GM23338 (cell line): ENCODE measurements at regions not wholly inside any gene's neighbourhood (a gene's known extent, or its start where the extent isn't known, plus 50 kb on each side); places are given as distances from the start of the nearest gene placed in this dataset.

ENCODE experiments used
- ATAC-seq: fragments of 200-7000 bp; cut with Tn5 transposase; 3 replicates; pipeline ENCODE4 v1.9.1; 2020
- DNase-seq: peaks from one replicate; pipeline ENCODE4 v3.0.0-alpha.2; 2015; ENCODE audit warnings: low spot score
- H2AFZ ChIP-seq: fragments of 200-600 bp; sonication (generic); 2 replicates; pipeline ENCODE4 v1.8.0; 2016; ENCODE audit warnings: antibody characterized with exemption, mild to moderate bottlenecking, moderate library complexity
- H3F3A ChIP-seq: fragments of 200-600 bp; sonication (generic); replicated peaks from 2 replicates; pipeline ENCODE4 v1.8.0; 2017; ENCODE audit warnings: antibody characterized with exemption, mixed run types, low read depth
- H3K27ac ChIP-seq: fragments of 200-600 bp; sonication (generic); 2 replicates; pipeline ENCODE4 v1.6.1; 2016; ENCODE audit warnings: low read depth
- H3K27me3 ChIP-seq: fragments of 200-600 bp; sonication (generic); 2 replicates; pipeline ENCODE4 v1.8.0; 2016; ENCODE audit warnings: mild to moderate bottlenecking, mixed run types, moderate library complexity; ENCODE audit not compliant: insufficient read depth
- H3K36me3 ChIP-seq: fragments of 200-600 bp; sonication (generic); 2 replicates; pipeline ENCODE4 v1.8.0; 2016; ENCODE audit warnings: mild to moderate bottlenecking; ENCODE audit not compliant: insufficient read depth
- H3K4me1 ChIP-seq: fragments of 200-600 bp; sonication (generic); 2 replicates; pipeline ENCODE4 v1.8.0; 2016; ENCODE audit warnings: mild to moderate bottlenecking, moderate library complexity; ENCODE audit not compliant: insufficient read depth
- H3K4me2 ChIP-seq: fragments of 200-600 bp; sonication (generic); 2 replicates; pipeline ENCODE4 v1.7.1; 2017; ENCODE audit warnings: mixed run types
- H3K4me3 ChIP-seq: fragments of 200-600 bp; sonication (generic); 2 replicates; pipeline ENCODE4 v1.6.1; 2016; ENCODE audit warnings: mixed run types
- H3K79me2 ChIP-seq: fragments of 200-600 bp; sonication (generic); replicated peaks from 2 replicates; pipeline ENCODE4 v1.8.0; 2017; ENCODE audit warnings: mild to moderate bottlenecking; ENCODE audit not compliant: insufficient read depth
- H3K9me2 ChIP-seq: fragments of 200-600 bp; sonication (generic); 2 replicates; pipeline ENCODE4 v1.8.0; 2017; ENCODE audit not compliant: insufficient read depth
- H4K20me1 ChIP-seq: fragments of 200-600 bp; sonication (generic); replicated peaks from 2 replicates; pipeline ENCODE4 v1.8.0; 2017; ENCODE audit warnings: mild to moderate bottlenecking; ENCODE audit not compliant: insufficient read depth
- H3K27ac Mint-ChIP-seq: 2 replicates; pipeline ENCODE4 v1.8.0; 2020; ENCODE audit warnings: inconsistent platforms, mild to moderate bottlenecking, moderate library complexity, mixed read lengths
- H3K27me3 Mint-ChIP-seq: 3 replicates; pipeline ENCODE4 v1.8.0; 2022; ENCODE audit warnings: low read depth, mild to moderate bottlenecking, moderate library complexity, mixed read lengths, inconsistent platforms; ENCODE audit not compliant: insufficient read depth, poor library complexity
- H3K36me3 Mint-ChIP-seq: 3 replicates; pipeline ENCODE4 v1.8.0; 2021; ENCODE audit warnings: low read depth, mild to moderate bottlenecking, inconsistent platforms, moderate library complexity, mixed read lengths
- H3K4me1 Mint-ChIP-seq: 3 replicates; pipeline ENCODE4 v1.8.0; 2020; ENCODE audit warnings: mild to moderate bottlenecking, inconsistent platforms, mixed read lengths
- H3K4me3 Mint-ChIP-seq: 3 replicates; pipeline ENCODE4 v1.8.0; 2021; ENCODE audit warnings: moderate library complexity, mild to moderate bottlenecking, inconsistent platforms, mixed read lengths
- H3K9me3 Mint-ChIP-seq: 3 replicates; pipeline ENCODE4 v1.8.0; 2020; ENCODE audit warnings: moderate library complexity, mild to moderate bottlenecking, inconsistent platforms, mixed read lengths
- CREB1 ChIP-seq: fragments of 250-450 bp; sonication (Bioruptor Pico); IDR thresholded peaks from 2 replicates; pipeline ENCODE4 v1.5.0; 2020; ENCODE audit warnings: low read depth, mild to moderate bottlenecking, moderate library complexity
- CTCF ChIP-seq, 2 experiments: fragments of 200-600 bp in 1 of 2; sonication (generic) in 1 of 2; conservative IDR thresholded peaks; 2 replicates each; pipeline versions ENCODE4 v1.5.1 to v1.6.1; 2016 to 2017; ENCODE audit warnings: antibody characterized with exemption in 2 of 2, low read depth in 2 of 2, mild to moderate bottlenecking in 2 of 2, moderate library complexity in 1 of 2
- EZH2phosphoT487 ChIP-seq: fragments of 200-600 bp; sonication (generic); IDR thresholded peaks from one replicate; pipeline ENCODE4 v1.8.1; 2018; ENCODE audit warnings: antibody characterized with exemption; ENCODE audit not compliant: unreplicated experiment
- JUNB ChIP-seq: IDR thresholded peaks from one replicate; pipeline ENCODE4 v1.6.1; 2016; ENCODE audit warnings: antibody characterized with exemption; ENCODE audit not compliant: unreplicated experiment
- POLR2AphosphoS5 ChIP-seq: IDR thresholded peaks from 2 replicates; pipeline ENCODE4 v1.6.1; 2016; ENCODE audit warnings: antibody characterized with exemption, low read depth
- STAT1 ChIP-seq: IDR thresholded peaks from one replicate; pipeline ENCODE4 v1.6.1; 2016; ENCODE audit warnings: antibody characterized with exemption; ENCODE audit not compliant: unreplicated experiment
- ZNF114 ChIP-seq: fragments of 250-450 bp; sonication (Bioruptor Pico); IDR thresholded peaks from 2 replicates; pipeline ENCODE4 v1.5.0; 2020; ENCODE audit warnings: mild to moderate bottlenecking, moderate library complexity
- ZNF331 ChIP-seq: fragments of 250-450 bp; sonication (Bioruptor Pico); IDR thresholded peaks from 2 replicates; pipeline ENCODE4 v1.5.0; 2020; ENCODE audit warnings: low read depth, mild to moderate bottlenecking, moderate library complexity
- TF ChIP-seq, protein P1 (sequence below): IDR thresholded peaks from one replicate; pipeline ENCODE4 v1.6.1; 2018; ENCODE audit warnings: antibody characterized with exemption; ENCODE audit not compliant: unreplicated experiment
- TF ChIP-seq, protein P2 (sequence below): IDR thresholded peaks from 2 replicates; pipeline ENCODE4 v1.6.1; 2016; ENCODE audit warnings: antibody characterized with exemption

- TF ChIP-seq, protein P1, sequence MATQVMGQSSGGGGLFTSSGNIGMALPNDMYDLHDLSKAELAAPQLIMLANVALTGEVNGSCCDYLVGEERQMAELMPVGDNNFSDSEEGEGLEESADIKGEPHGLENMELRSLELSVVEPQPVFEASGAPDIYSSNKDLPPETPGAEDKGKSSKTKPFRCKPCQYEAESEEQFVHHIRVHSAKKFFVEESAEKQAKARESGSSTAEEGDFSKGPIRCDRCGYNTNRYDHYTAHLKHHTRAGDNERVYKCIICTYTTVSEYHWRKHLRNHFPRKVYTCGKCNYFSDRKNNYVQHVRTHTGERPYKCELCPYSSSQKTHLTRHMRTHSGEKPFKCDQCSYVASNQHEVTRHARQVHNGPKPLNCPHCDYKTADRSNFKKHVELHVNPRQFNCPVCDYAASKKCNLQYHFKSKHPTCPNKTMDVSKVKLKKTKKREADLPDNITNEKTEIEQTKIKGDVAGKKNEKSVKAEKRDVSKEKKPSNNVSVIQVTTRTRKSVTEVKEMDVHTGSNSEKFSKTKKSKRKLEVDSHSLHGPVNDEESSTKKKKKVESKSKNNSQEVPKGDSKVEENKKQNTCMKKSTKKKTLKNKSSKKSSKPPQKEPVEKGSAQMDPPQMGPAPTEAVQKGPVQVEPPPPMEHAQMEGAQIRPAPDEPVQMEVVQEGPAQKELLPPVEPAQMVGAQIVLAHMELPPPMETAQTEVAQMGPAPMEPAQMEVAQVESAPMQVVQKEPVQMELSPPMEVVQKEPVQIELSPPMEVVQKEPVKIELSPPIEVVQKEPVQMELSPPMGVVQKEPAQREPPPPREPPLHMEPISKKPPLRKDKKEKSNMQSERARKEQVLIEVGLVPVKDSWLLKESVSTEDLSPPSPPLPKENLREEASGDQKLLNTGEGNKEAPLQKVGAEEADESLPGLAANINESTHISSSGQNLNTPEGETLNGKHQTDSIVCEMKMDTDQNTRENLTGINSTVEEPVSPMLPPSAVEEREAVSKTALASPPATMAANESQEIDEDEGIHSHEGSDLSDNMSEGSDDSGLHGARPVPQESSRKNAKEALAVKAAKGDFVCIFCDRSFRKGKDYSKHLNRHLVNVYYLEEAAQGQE: no peak
- H3K4me3 Mint-ChIP-seq: no peak overlapping the region
- Histone ChIP-seq H3K27ac (no peak overlapping the region), H3K4me1 (no peaks in the 10 kb centered on the region), H2AFZ (no peak overlapping the region), H4K20me1 (no peaks in the 10 kb centered on the region), H3K4me2 (no peak overlapping the region), H3F3A (no peaks in the 10 kb centered on the region), H3K79me2 (no peaks in the 10 kb centered on the region), H3K4me3 (no peak overlapping the region), H3K36me3 (no peaks in the 10 kb centered on the region), H3K27me3 (no peaks in the 10 kb centered on the region), H3K9me2 (0 out of 2 replicates have a peak, but pooled peaks cover 6% of the 10 kb centered on the region)
- DNase-seq: no peak
- H3K9me3 Mint-ChIP-seq: no peaks in the 10 kb centered on the region
- H3K36me3 Mint-ChIP-seq: no peaks in the 10 kb centered on the region
- H3K27me3 Mint-ChIP-seq: no peaks in the 10 kb centered on the region
- no peak for ATAC-seq
- no peaks in the 10 kb centered on the region for H3K4me1 Mint-ChIP-seq
- no peak overlapping the region for H3K27ac Mint-ChIP-seq
Measured at GRCh38 chr9:115606838-115607237, 488.9 kb upstream of the TNC start.

GRCh38 chr9:115614326-115614999 is 496.5 kb upstream of the TNC start:
- Histone ChIP-seq H3K27ac (no peak overlapping the region), H2AFZ (no peak overlapping the region), H4K20me1 (no peaks in the 10 kb centered on the region), H3K36me3 (no peaks in the 10 kb centered on the region), H3K9me2 (peaks cover 7% of the 10 kb centered on the region), H3K4me2 (no peak overlapping the region), H3F3A (no peaks in the 10 kb centered on the region), H3K79me2 (no peaks in the 10 kb centered on the region), H3K4me1 (no peaks in the 10 kb centered on the region), H3K27me3 (no peaks in the 10 kb centered on the region), H3K4me3 (no peak overlapping the region)
- no peak for DNase-seq
- no peaks in the 10 kb centered on the region for H3K4me1 Mint-ChIP-seq
- H3K27me3 Mint-ChIP-seq: no peaks in the 10 kb centered on the region
- no peak overlapping the region for H3K4me3 Mint-ChIP-seq
- no peaks in the 10 kb centered on the region for H3K9me3 Mint-ChIP-seq
- no peak overlapping the region for H3K27ac Mint-ChIP-seq
- H3K36me3 Mint-ChIP-seq: no peaks in the 10 kb centered on the region
- no peak for ATAC-seq
- TF ChIP-seq, protein P1: no peak
- TF ChIP-seq CREB1 (no peak), ZNF331 (no peak), STAT1 (no peak), EZH2phosphoT487 (no peak), ZNF114 (CRISPR knock-in tag) (no peak), CTCF (conservative IDR thresholded peaks at IDR 0.05; ENCODE audit: low read depth in 2 of 2) (no peak), POLR2AphosphoS5 (no peak), JUNB (no peak)
- TF ChIP-seq, protein P2, sequence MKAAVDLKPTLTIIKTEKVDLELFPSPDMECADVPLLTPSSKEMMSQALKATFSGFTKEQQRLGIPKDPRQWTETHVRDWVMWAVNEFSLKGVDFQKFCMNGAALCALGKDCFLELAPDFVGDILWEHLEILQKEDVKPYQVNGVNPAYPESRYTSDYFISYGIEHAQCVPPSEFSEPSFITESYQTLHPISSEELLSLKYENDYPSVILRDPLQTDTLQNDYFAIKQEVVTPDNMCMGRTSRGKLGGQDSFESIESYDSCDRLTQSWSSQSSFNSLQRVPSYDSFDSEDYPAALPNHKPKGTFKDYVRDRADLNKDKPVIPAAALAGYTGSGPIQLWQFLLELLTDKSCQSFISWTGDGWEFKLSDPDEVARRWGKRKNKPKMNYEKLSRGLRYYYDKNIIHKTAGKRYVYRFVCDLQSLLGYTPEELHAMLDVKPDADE: no peak
